K562 (cell line): ENCODE measurements at regions not wholly inside any gene's neighbourhood (a gene's known extent, or its start where the extent isn't known, plus 50 kb on each side); places are given as distances from the start of the nearest gene placed in this dataset.

Experiments
- ARID1B ChIP-seq: fragments of 450-650 bp; IDR thresholded peaks from 2 replicates; pipeline ENCODE4 v1.6.1; 2016; ENCODE audit warnings: antibody characterized with exemption, mild to moderate bottlenecking, inconsistent platforms
- ARNT ChIP-seq, 2 experiments: fragments of 450-650 bp; IDR thresholded peaks; 2 replicates each; pipeline ENCODE4 v1.6.1; 2016; ENCODE audit warnings: mild to moderate bottlenecking in 1 of 2
- ATF6 ChIP-seq: sonication (generic); formaldehyde crosslinking; IDR thresholded peaks from 2 replicates; pipeline ENCODE4 v1.4.0; 2020; ENCODE audit warnings: mild to moderate bottlenecking, missing genetic modification reagents
- BACH1 ChIP-seq: fragments of 200-800 bp; sonication (Bioruptor generic); IDR thresholded peaks from 2 replicates; pipeline ENCODE4 v1.6.1; 2016; ENCODE audit warnings: missing genetic modification characterization, missing compliant biosample characterization
- CBX3 ChIP-seq, 2 experiments: IDR thresholded peaks; 1 replicate in 1 of 2; 2 replicates in 1 of 2; pipeline ENCODE4 v1.6.1; 2012; ENCODE audit warnings: inconsistent platforms in 2 of 2, low read length in 2 of 2, borderline replicate concordance in 1 of 2, control low read depth in 1 of 2
- CBX5 ChIP-seq: IDR thresholded peaks from 2 replicates; pipeline ENCODE4 v1.6.1; 2014; ENCODE audit warnings: low read depth, borderline replicate concordance
- CC2D1A ChIP-seq: fragments of 450-650 bp; IDR thresholded peaks from 2 replicates; pipeline ENCODE4 v1.6.1; 2017; ENCODE audit warnings: mild to moderate bottlenecking
- DIDO1 ChIP-seq: fragments of 450-650 bp; IDR thresholded peaks from 2 replicates; pipeline ENCODE4 v1.6.1; 2016; ENCODE audit warnings: low read depth, missing biosample characterization, missing genetic modification characterization
- KDM4B ChIP-seq, 2 experiments: fragments of 450-650 bp in 1 of 2; sonication (generic) in 1 of 2; IDR thresholded peaks; 2 replicates each; pipeline ENCODE4 v1.6.1; 2016 to 2017; ENCODE audit warnings: borderline replicate concordance in 2 of 2, antibody characterized with exemption in 1 of 2, low read depth in 1 of 2, mild to moderate bottlenecking in 1 of 2
- MCM2 ChIP-seq: fragments of 450-650 bp; IDR thresholded peaks from 2 replicates; pipeline ENCODE4 v1.6.1; 2017; ENCODE audit warnings: low read depth, mild to moderate bottlenecking
- MECOM ChIP-seq: fragments of 250-450 bp; sonication (Bioruptor Pico); IDR thresholded peaks from 2 replicates; pipeline ENCODE4 v1.8.0; 2022; ENCODE audit warnings: inconsistent platforms
- MED1 ChIP-seq: sonication (generic); formaldehyde crosslinking; IDR thresholded peaks from 2 replicates; pipeline ENCODE4 v1.8.1; 2023; ENCODE audit warnings: missing genetic modification reagents, borderline replicate concordance
- NR2F6 ChIP-seq: fragments of 450-650 bp; formaldehyde crosslinking; IDR thresholded peaks from 2 replicates; pipeline ENCODE4 v1.4.0; 2020; ENCODE audit warnings: mild to moderate bottlenecking
- PHTF2 ChIP-seq: fragments of 250-450 bp; sonication (Bioruptor Pico); IDR thresholded peaks from 2 replicates; pipeline ENCODE4 v1.5.0; 2021; ENCODE audit warnings: mild to moderate bottlenecking
- POU5F1 ChIP-seq: fragments of 150-350 bp; IDR thresholded peaks from 2 replicates; pipeline ENCODE4 v1.6.1; 2014; ENCODE audit warnings: borderline replicate concordance, low read length, low read depth, mild to moderate bottlenecking; ENCODE audit not compliant: partially characterized antibody
- RFX1 ChIP-seq: fragments of 450-650 bp; IDR thresholded peaks from 2 replicates; pipeline ENCODE4 v1.6.1; 2016; ENCODE audit warnings: mild to moderate bottlenecking, moderate library complexity
- SAFB ChIP-seq: fragments of 200-400 bp; formaldehyde crosslinking; IDR thresholded peaks from 2 replicates; pipeline ENCODE4 v1.6.1; 2017; ENCODE audit warnings: low read depth, low read length, borderline replicate concordance
- SAP30 ChIP-seq: fragments of 200-600 bp; sonication (generic); IDR thresholded peaks from 2 replicates; pipeline ENCODE4 v1.6.1; 2012; ENCODE audit warnings: borderline replicate concordance, low read depth, mild to moderate bottlenecking, moderate library complexity, low read length, control low read depth, inconsistent platforms; ENCODE audit not compliant: insufficient read depth, poor library complexity, severe bottlenecking
- SETDB1 ChIP-seq: IDR thresholded peaks from one replicate; pipeline ENCODE4 v1.6.1; 2012; ENCODE audit warnings: low read length, control low read depth, inconsistent platforms
- SMC3 ChIP-seq: conservative IDR thresholded peaks from 2 replicates; pipeline ENCODE4 v1.6.1; 2011; ENCODE audit warnings: low read depth, low read length, improper control_type of control experiment; ENCODE audit not compliant: insufficient read depth
- STAT5A ChIP-seq: IDR thresholded peaks from 2 replicates; pipeline ENCODE4 v1.6.1; 2012; ENCODE audit warnings: low read length, inconsistent platforms, borderline replicate concordance
- TAL1 ChIP-seq: fragments of 450-650 bp; IDR thresholded peaks from 2 replicates; pipeline ENCODE4 v1.6.1; 2016; ENCODE audit warnings: mild to moderate bottlenecking
- TBP ChIP-seq: optimal IDR thresholded peaks from 2 replicates; pipeline ENCODE3; 2011; ENCODE audit warnings: low read depth, low read length, improper control_type of control experiment
- TSHZ1 ChIP-seq: fragments of 250-450 bp; sonication (Bioruptor Pico); IDR thresholded peaks from 2 replicates; pipeline ENCODE4 v1.4.0; 2020; ENCODE audit warnings: mild to moderate bottlenecking, moderate library complexity
- ZKSCAN8 ChIP-seq: fragments of 200-800 bp; sonication (Bioruptor generic); IDR thresholded peaks from 2 replicates; pipeline ENCODE4 v1.6.1; 2016; ENCODE audit warnings: missing genetic modification characterization, missing compliant biosample characterization
- ZNF133 ChIP-seq: fragments of 250-450 bp; sonication (Bioruptor Pico); IDR thresholded peaks from 2 replicates; pipeline ENCODE4 v1.4.0; 2020; ENCODE audit warnings: mild to moderate bottlenecking

DNA sequence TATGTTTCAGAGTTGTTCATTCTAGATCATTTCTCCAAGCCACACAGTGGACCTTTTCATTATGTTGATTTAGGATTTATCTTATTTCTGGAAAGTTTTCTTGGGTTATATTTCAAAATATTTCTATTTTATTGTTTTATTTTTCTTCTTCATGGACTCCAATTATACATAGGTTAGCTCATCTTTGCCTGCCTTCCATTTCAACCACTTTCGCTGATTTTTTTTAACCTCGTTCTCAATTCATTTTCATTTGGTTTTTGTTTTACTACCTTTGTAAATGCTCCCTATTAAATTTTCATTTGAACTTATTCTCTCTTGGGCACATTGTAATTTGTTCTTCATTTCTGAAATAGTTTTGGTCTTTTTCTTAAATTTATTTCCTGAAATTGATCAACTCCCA is 169.0 kb upstream of the PITX1 start (continued):
- TF ChIP-seq SAP30 (no peak), ZKSCAN8 (no peak), MED1 (CRISPR knock-in tag) (no peak), PHTF2 (CRISPR knock-in tag) (no peak), ARID1B (no peak), STAT5A (no peak), SMC3 (no peak), SETDB1 (no peak), RFX1 (no peak), CC2D1A (no peak), ATF6 (CRISPR knock-in tag) (no peak), KDM4B (IDR thresholded peaks at IDR 0.05; ENCODE audit: borderline replicate concordance in 2 of 2, low read depth in 1 of 2) (no peak), NR2F6 (no peak), BACH1 (tag) (no peak), MECOM (CRISPR knock-in tag) (no peak), CBX5 (0 out of 2 replicates have a peak, but pooled peaks have one; percentile 32), DIDO1 (tag) (no peak), POU5F1 (no peak), MCM2 (no peak), TSHZ1 (CRISPR knock-in tag) (no peak), ARNT (IDR thresholded peaks at IDR 0.05) (peak in 1 of 2 experiments; percentile 35; a peak in 1 of 4 replicates), CBX3 (IDR thresholded peaks at IDR 0.05; ENCODE audit: borderline replicate concordance in 1 of 2, low read length in 2 of 2) (peak in 1 of 2 experiments; percentile 96; a peak in 2 of 3 replicates), SAFB (no peak), ZNF133 (CRISPR knock-in tag) (no peak), TAL1 (no peak), TBP (no peak)
